ENCODE measurements at regions not wholly inside any gene's neighbourhood (a gene's known extent, or its start where the extent isn't known, plus 50 kb on each side); places are given as distances from the start of the nearest gene placed in this dataset.

GRCh38 chr7:94250987-94251386 is 143.7 kb upstream of the COL1A2 start:
- TF ChIP-seq CTCF (IDR thresholded peaks at IDR 0.05) (no peak), CHD2 (IDR thresholded peaks at IDR 0.05; ENCODE audit: low read length, partially characterized antibody) (no peak), POLR2AphosphoS5 (IDR thresholded peaks at IDR 0.05; ENCODE audit: low read depth, low read length) (no peak), FOSL2 (IDR thresholded peaks at IDR 0.05; ENCODE audit: borderline replicate concordance, low read depth) (no peak), RAD21 (IDR thresholded peaks at IDR 0.05; ENCODE audit: low read length) (no peak), EP300 (IDR thresholded peaks at IDR 0.05; ENCODE audit: borderline replicate concordance in 1 of 2, low read depth in 1 of 2, low read length in 1 of 2) (no peak)

Data from SK-N-SH (cell line).